IMR-90 (cell line): ENCODE measurements at regions not wholly inside any gene's neighbourhood (a gene's known extent, or its start where the extent isn't known, plus 50 kb on each side); places are given as distances from the start of the nearest gene placed in this dataset.

Experiments used
- ATAC-seq: fragments of 200-7000 bp; cut with Tn5 transposase; 2 replicates; pipeline ENCODE4 v1.9.1; 2020; ENCODE audit warnings: low read depth, mild to moderate bottlenecking, moderate library complexity
- BruUV-seq: library from RNA; stranded (reverse); fragments of 400-500 nt; replicated peaks from 2 replicates; lab custom pipeline; 2021; lab: Mats Ljungman, UMichigan
- CTCF ChIA-PET: fragments of 300-600 bp; formaldehyde crosslinking; extraction: SDS; loops from one replicate; lab custom pipeline; 2021; ENCODE audit warnings: antibody characterized with exemption; lab: Yijun Ruan, JAX
- POLR2A ChIA-PET: fragments of 300-600 bp; sonication (Branson Sonifier 250); formaldehyde crosslinking; loops from one replicate; lab custom pipeline; 2022; ENCODE audit warnings: antibody characterized with exemption; ENCODE audit not compliant: unreplicated experiment; lab: Charles Lee
- DNase-seq: peaks from one replicate; pipeline ENCODE4 v3.0.0; 2013
- H2AFZ ChIP-seq: replicated peaks from 2 replicates; pipeline ENCODE3; 2013; ENCODE audit warnings: low read length, mild to moderate bottlenecking; ENCODE audit not compliant: poor library complexity
- H2AK5ac ChIP-seq: 2 replicates; pipeline ENCODE4 v1.6.1; 2013; ENCODE audit warnings: low read depth, low read length, inconsistent platforms
- H2AK9ac ChIP-seq: replicated peaks from 2 replicates; pipeline ENCODE3; 2013; ENCODE audit warnings: mild to moderate bottlenecking, low read depth, low read length, moderate library complexity; ENCODE audit not compliant: poor library complexity
- H2BK120ac ChIP-seq: 2 replicates; pipeline ENCODE4 v1.6.1; 2013; ENCODE audit warnings: low read depth, low read length, inconsistent platforms
- H2BK15ac ChIP-seq: 3 replicates; pipeline ENCODE4 v1.6.1; 2013; ENCODE audit warnings: low read depth, low read length, inconsistent platforms
- H2BK20ac ChIP-seq: 2 replicates; pipeline ENCODE4 v1.6.1; 2013; ENCODE audit warnings: low read depth, mild to moderate bottlenecking, inconsistent platforms, low read length, moderate library complexity
- H2BK5ac ChIP-seq: 2 replicates; pipeline ENCODE4 v1.6.1; 2013; ENCODE audit warnings: mild to moderate bottlenecking, low read depth, low read length, inconsistent platforms; ENCODE audit not compliant: poor library complexity, severe bottlenecking
- H3K14ac ChIP-seq: replicated peaks from 2 replicates; pipeline ENCODE4 v1.6.1; 2013; ENCODE audit warnings: low read depth, low read length, inconsistent platforms
- H3K18ac ChIP-seq: 2 replicates; pipeline ENCODE4 v1.6.1; 2013; ENCODE audit warnings: low read depth, low read length, control low read depth
- H3K23ac ChIP-seq: 2 replicates; pipeline ENCODE4 v1.6.1; 2013; ENCODE audit warnings: low read depth, low read length, inconsistent platforms
- H3K27ac ChIP-seq: 2 replicates; pipeline ENCODE4 v1.5.1; 2013; ENCODE audit warnings: mild to moderate bottlenecking, control low read depth, low read length; ENCODE audit not compliant: insufficient read depth
- H3K27me3 ChIP-seq: 2 replicates; pipeline ENCODE4 v1.6.1; 2013; ENCODE audit warnings: low read length; ENCODE audit not compliant: control insufficient read depth, insufficient read depth
- H3K36me3 ChIP-seq: 2 replicates; pipeline ENCODE4 v1.6.1; 2013; ENCODE audit warnings: low read length, mixed read lengths; ENCODE audit not compliant: control insufficient read depth, insufficient read depth
- H3K4ac ChIP-seq: 2 replicates; pipeline ENCODE4 v1.6.1; 2013; ENCODE audit warnings: low read depth, low read length, inconsistent platforms
- H3K4me1 ChIP-seq: 2 replicates; pipeline ENCODE4 v1.6.1; 2013; ENCODE audit warnings: low read length, mixed read lengths; ENCODE audit not compliant: control insufficient read depth, insufficient read depth
- H3K4me2 ChIP-seq: 2 replicates; pipeline ENCODE4 v1.6.1; 2013; ENCODE audit warnings: low read depth, mild to moderate bottlenecking, control low read depth, low read length, moderate library complexity
- H3K4me3 ChIP-seq: 2 replicates; pipeline ENCODE4 v1.5.1; 2013; ENCODE audit warnings: low read depth, mild to moderate bottlenecking, control low read depth, low read length, moderate library complexity; ENCODE audit not compliant: insufficient read depth
- H3K56ac ChIP-seq: 2 replicates; pipeline ENCODE4 v1.6.1; 2013; ENCODE audit warnings: low read length, inconsistent platforms; ENCODE audit not compliant: insufficient read depth; ENCODE audit errors: extremely low read depth
- H3K79me1 ChIP-seq, 2 experiments: 2 replicates each; pipeline ENCODE4 v1.6.1; 2013; ENCODE audit warnings: low read length in 2 of 2, inconsistent platforms in 1 of 2, low read depth in 1 of 2
- H3K9ac ChIP-seq: 2 replicates; pipeline ENCODE4 v1.6.1; 2013; ENCODE audit warnings: low read depth, low read length, control low read depth
- H3K9me1 ChIP-seq: 2 replicates; pipeline ENCODE4 v1.6.1; 2013; ENCODE audit warnings: low read length, inconsistent platforms; ENCODE audit not compliant: insufficient read depth
- H3K9me3 ChIP-seq: 2 replicates; pipeline ENCODE4 v1.6.1; 2013; ENCODE audit warnings: low read length; ENCODE audit not compliant: control insufficient read depth, insufficient read depth
- H4K20me1 ChIP-seq: 2 replicates; pipeline ENCODE4 v1.6.1; 2013; ENCODE audit warnings: low read length, inconsistent platforms; ENCODE audit not compliant: insufficient read depth
- H4K5ac ChIP-seq: 2 replicates; pipeline ENCODE4 v1.6.1; 2013; ENCODE audit warnings: mild to moderate bottlenecking, low read depth, low read length, control low read depth
- H4K8ac ChIP-seq, 2 experiments: 2 replicates each; pipeline ENCODE4 v1.6.1; 2013; ENCODE audit warnings: low read depth in 2 of 2, low read length in 2 of 2, control low read depth in 1 of 2, inconsistent platforms in 1 of 2
- H4K91ac ChIP-seq: 2 replicates; pipeline ENCODE4 v1.6.1; 2013; ENCODE audit warnings: low read depth, low read length, inconsistent platforms; ENCODE audit not compliant: insufficient read depth
- MXI1 ChIP-seq: IDR thresholded peaks from 2 replicates; pipeline ENCODE4 v1.6.1; 2012; ENCODE audit warnings: low read depth, mild to moderate bottlenecking, low read length, moderate library complexity, borderline replicate concordance
- WGBS, 2 experiments: methylation state at CpG; one replicate each; pipeline versions ENCODE4 v1.1.5 to v1.1.7; 2013; ENCODE audit warnings: missing lambda C conversion rate in 2 of 2; ENCODE audit not compliant: insufficient read length in 1 of 2; ENCODE audit errors: extremely low coverage in 2 of 2; 5-methylcytosine and 5-hydroxymethylcytosine counted together
- dilution Hi-C: fragments of 300-500 bp; cut with HindIII; formaldehyde crosslinking; loops from one replicate; pipeline ENCODE4 v1.14.3; 2018; ENCODE audit warnings: low sequenced_read_pairs; ENCODE audit not compliant: unreplicated experiment
- in situ Hi-C: fragments of 300-500 bp; cut with MboI; formaldehyde crosslinking; loops from 3 replicates; pipeline ENCODE4 v1.14.3; 2019; ENCODE audit warnings: low sequenced_read_pairs, inconsistent platforms, mixed read lengths
- intact Hi-C: fragments of 100-400 bp; cut with micrococcal nuclease; formaldehyde crosslinking; loops from 2 replicates; pipeline ENCODE4 v1.10.0; 2022

DNA sequence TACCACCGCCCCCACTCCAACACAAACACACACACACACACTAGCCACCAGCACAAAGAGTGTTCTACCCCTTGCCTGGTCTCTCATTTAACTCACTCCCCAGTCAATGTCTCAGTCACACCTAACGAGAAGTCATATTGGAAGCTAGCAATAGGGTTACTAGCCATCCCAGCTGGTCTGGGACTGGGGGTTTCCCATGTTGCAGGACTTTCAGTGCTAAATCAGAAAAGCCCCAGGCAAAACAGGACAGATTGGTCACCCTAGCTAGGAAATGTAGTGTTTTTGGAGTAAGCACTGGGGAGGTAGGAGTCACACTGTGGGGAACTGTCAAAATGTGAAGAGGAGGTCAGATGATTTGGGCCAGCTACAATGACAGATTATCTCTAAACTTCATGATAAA lies 158.1 kb downstream of the UNC5CL start:
- H2BK120ac ChIP-seq, result no peak overlapping the region
- no peak overlapping the region for H3K27ac ChIP-seq
- no peaks in the 10 kb centered on the region for H3K79me1 ChIP-seq
- BruUV-seq, result no TSS peak
- no peak overlapping the region for H2AK5ac ChIP-seq
- H2AK9ac ChIP-seq, result no peak overlapping the region
- no peaks in the 10 kb centered on the region for H3K9me3 ChIP-seq
- in situ Hi-C loops (no loop called here), dilution Hi-C loops (no loop called here), intact Hi-C loops (no loop called here)
- H3K56ac ChIP-seq, result no peak overlapping the region
- no peaks in the 10 kb centered on the region for H3K36me3 ChIP-seq
- H3K4me3 ChIP-seq, result no peak overlapping the region
- no peak overlapping the region for H3K18ac ChIP-seq
- ChIA-PET CTCF (no interaction called here), POLR2A (no interaction called here)
- no peak overlapping the region for H4K8ac ChIP-seq
- no peaks in the 10 kb centered on the region for H3K9me1 ChIP-seq
- H4K5ac ChIP-seq, result no peak overlapping the region
- no peak overlapping the region for H4K91ac ChIP-seq
- WGBS, 2 experiments, result 80% methylated on average over 1 of the region's 2 CpGs; no CpG with 5 or more reads in 1 of the 2 experiments
- H3K4me2 ChIP-seq, result no peak overlapping the region
- no peak overlapping the region for H3K4ac ChIP-seq
- H3K23ac ChIP-seq, result no peak overlapping the region
- H2AFZ ChIP-seq, result no peak overlapping the region
- H4K20me1 ChIP-seq, result no peaks in the 10 kb centered on the region
- H3K4me1 ChIP-seq, result no peaks in the 10 kb centered on the region
- H3K9ac ChIP-seq, result no peak overlapping the region
- peaks cover 11% of the 10 kb centered on the region for H3K27me3 ChIP-seq
- H2BK20ac ChIP-seq, result no peak overlapping the region
- H3K14ac ChIP-seq, result no peak overlapping the region
- no peak for TF ChIP-seq MXI1
- H2BK15ac ChIP-seq, result no peak overlapping the region
- no peak for ATAC-seq
- DNase-seq, result no peak
- H2BK5ac ChIP-seq, result no peak overlapping the region
